ENCODE measurements at regions not wholly inside any gene's neighbourhood (a gene's known extent, or its start where the extent isn't known, plus 50 kb on each side); places are given as distances from the start of the nearest gene placed in this dataset.
"Not testable (repeated sequence)": the region's sequence is repeated elsewhere in the genome, so short reads cannot be mapped to it uniquely, and the experiment has no call there.

DNA sequence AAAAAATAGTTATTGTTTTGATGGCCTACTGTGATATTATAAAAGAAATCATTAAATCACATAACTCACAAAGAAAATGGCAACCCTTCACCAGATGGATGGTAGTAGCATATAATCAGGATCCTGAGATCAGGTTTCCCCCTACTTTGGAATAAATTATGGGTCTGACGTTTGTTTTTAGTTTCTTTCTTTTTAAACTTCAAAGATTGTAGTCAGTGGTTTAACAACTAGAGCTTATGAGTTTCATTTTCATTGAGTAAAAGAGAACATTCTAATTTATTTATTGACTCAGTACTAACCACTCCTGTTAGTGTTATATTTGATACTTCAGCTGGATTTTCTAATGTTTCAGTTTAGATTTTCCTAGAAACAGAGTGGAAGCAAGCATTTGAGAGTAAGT lies 218.0 kb upstream of the PCSK5 start:
- Histone ChIP-seq H3K4me3 (IDR thresholded peaks at IDR 0.05; ENCODE audit: insufficient read depth, low read depth, low read length) (no peak overlapping the region), H3K27me3 (ENCODE audit: insufficient read depth, low read depth) (no peaks in the 10 kb centered on the region), H3K4me2 (no peak overlapping the region), H3K27ac (no peak overlapping the region), H3K9ac (no peak overlapping the region), H2AFZ (ENCODE audit: low read depth) (no peak overlapping the region), H3K4me1 (ENCODE audit: low read depth, poor library complexity, severe bottlenecking) (peaks cover 6% of the 10 kb centered on the region), H3K36me3 (ENCODE audit: insufficient read depth) (no peaks in the 10 kb centered on the region), H3K79me2 (ENCODE audit: insufficient read depth, low read depth) (no peaks in the 10 kb centered on the region), H4K20me1 (ENCODE audit: insufficient read depth) (no peaks in the 10 kb centered on the region)
- TF ChIP-seq, protein P1, sequence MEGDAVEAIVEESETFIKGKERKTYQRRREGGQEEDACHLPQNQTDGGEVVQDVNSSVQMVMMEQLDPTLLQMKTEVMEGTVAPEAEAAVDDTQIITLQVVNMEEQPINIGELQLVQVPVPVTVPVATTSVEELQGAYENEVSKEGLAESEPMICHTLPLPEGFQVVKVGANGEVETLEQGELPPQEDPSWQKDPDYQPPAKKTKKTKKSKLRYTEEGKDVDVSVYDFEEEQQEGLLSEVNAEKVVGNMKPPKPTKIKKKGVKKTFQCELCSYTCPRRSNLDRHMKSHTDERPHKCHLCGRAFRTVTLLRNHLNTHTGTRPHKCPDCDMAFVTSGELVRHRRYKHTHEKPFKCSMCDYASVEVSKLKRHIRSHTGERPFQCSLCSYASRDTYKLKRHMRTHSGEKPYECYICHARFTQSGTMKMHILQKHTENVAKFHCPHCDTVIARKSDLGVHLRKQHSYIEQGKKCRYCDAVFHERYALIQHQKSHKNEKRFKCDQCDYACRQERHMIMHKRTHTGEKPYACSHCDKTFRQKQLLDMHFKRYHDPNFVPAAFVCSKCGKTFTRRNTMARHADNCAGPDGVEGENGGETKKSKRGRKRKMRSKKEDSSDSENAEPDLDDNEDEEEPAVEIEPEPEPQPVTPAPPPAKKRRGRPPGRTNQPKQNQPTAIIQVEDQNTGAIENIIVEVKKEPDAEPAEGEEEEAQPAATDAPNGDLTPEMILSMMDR (conservative IDR thresholded peaks at IDR 0.05; ENCODE audit: low read depth, low read length): no peak

DNA sequence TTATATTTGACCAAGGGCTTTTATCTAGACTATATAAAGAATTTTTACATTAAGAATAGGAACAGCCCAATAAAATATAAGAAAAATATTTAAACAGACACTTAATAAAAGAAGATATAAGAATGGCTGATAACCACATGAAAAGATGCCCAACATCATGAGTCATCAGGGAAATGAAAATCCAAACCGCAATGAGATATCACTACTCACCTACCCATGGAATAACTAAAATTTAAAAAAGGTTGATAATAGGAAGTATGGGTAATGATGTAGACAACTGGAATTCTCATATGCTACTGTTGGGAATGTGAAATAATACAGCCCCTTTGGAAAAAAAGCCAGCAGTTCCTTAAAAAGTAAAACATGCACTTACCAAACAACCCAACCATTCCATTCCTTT lies 206.9 kb upstream of the PCSK5 start:
- Histone ChIP-seq H3K79me2 (ENCODE audit: insufficient read depth, low read depth) (no peaks in the 10 kb centered on the region), H3K27me3 (ENCODE audit: insufficient read depth, low read depth) (no peaks in the 10 kb centered on the region), H2AFZ (ENCODE audit: low read depth) (no peak overlapping the region), H3K4me3 (IDR thresholded peaks at IDR 0.05; ENCODE audit: insufficient read depth, low read depth, low read length) (no peak overlapping the region), H4K20me1 (ENCODE audit: insufficient read depth) (no peaks in the 10 kb centered on the region), H3K4me1 (ENCODE audit: low read depth, poor library complexity, severe bottlenecking) (no peaks in the 10 kb centered on the region), H3K4me2 (no peak overlapping the region), H3K9ac (no peak overlapping the region), H3K27ac (no peak overlapping the region), H3K36me3 (ENCODE audit: insufficient read depth) (no peaks in the 10 kb centered on the region)
- TF ChIP-seq, protein P1 (conservative IDR thresholded peaks at IDR 0.05; ENCODE audit: low read depth, low read length): no peak

DNA sequence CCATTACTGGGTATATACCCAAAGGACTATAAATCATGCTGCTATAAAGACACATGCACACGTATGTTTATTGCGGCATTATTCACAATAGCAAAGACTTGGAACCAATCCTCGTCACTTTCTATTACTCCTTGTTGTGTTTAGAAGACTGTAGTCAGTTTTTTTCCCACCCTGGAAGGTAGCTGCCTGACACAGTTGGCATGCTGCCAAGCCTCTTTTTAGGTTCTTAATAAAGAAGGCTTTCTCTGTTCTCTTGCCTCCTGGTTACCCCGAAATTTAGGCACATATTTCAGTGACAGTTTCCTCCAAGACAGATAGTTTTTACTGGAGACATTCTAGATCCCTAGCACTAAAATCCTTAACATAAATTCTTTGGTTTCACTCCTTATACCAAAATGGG lies 205.4 kb upstream of the PCSK5 start:
- no peak overlapping the region for H3K4me3 ChIP-seq (IDR thresholded peaks at IDR 0.05; ENCODE audit: insufficient read depth, low read depth, low read length)
- no peaks in the 10 kb centered on the region for H4K20me1 ChIP-seq (ENCODE audit: insufficient read depth)
- no peaks in the 10 kb centered on the region for H3K27me3 ChIP-seq (ENCODE audit: insufficient read depth, low read depth)
- H3K27ac ChIP-seq: no peak overlapping the region
- no peak overlapping the region for H3K9ac ChIP-seq
- no peaks in the 10 kb centered on the region for H3K79me2 ChIP-seq (ENCODE audit: insufficient read depth, low read depth)
- H3K36me3 ChIP-seq (ENCODE audit: insufficient read depth): no peaks in the 10 kb centered on the region
- no peak overlapping the region for H3K4me2 ChIP-seq
- H3K4me1 ChIP-seq (ENCODE audit: low read depth, poor library complexity, severe bottlenecking): no peaks in the 10 kb centered on the region
- TF ChIP-seq, protein P1 (conservative IDR thresholded peaks at IDR 0.05; ENCODE audit: low read depth, low read length): no peak
- no peak overlapping the region for H2AFZ ChIP-seq (ENCODE audit: low read depth)

DNA sequence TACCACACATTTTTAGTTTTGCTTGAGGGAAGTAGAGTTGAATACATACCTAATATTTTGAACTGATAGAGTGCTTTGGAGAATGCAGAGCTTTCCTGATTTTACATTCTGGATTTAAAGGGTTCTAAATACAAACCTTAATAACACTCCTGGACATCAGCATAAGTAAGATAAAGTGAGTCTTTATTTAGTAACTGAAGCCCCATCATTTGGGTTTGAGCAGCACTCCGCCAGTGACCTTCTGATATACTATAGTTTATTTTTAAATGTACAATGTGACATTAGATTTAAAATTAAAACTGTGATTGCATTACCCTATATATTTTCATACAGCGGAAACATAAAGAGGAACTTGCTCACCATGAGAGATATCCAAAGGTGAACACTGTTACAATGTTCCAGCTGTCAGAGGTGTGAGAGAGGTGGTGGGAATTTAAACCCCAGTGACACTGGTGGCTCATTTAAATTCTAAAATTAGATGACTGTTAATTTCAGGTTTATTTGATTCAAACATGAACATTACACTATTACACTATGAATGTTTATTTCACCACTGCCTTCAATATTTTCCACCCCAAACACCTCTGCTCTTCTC lies 203.0 kb upstream of the PCSK5 start:
- Histone ChIP-seq H3K4me2 (no peak overlapping the region), H3K27ac (no peak overlapping the region), H3K27me3 (ENCODE audit: insufficient read depth, low read depth) (no peaks in the 10 kb centered on the region)

DNA sequence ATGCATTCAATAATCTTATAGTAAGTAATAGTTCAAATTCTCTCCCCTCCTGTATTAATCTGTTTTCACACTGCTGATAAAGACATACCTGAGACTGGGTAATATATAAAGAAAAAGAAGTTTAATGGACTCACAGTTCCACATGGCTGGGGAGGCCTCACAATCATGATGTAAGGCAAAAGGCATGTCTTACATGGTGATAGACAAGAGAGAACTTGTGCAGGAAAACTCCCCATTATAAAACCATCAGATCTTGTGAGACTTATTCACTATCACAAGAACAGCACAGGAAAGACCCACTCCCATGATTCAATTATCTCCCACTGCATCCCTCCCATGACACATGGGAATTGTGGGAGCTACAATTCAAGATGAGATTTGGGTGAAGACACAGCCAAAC lies 199.9 kb upstream of the PCSK5 start:
- H3K36me3 ChIP-seq (ENCODE audit: insufficient read depth); H3K27ac ChIP-seq; H3K27me3 ChIP-seq (ENCODE audit: insufficient read depth, low read depth); H3K4me1 ChIP-seq (ENCODE audit: low read depth, poor library complexity, severe bottlenecking); H4K20me1 ChIP-seq (ENCODE audit: insufficient read depth); H3K4me3 ChIP-seq (IDR thresholded peaks at IDR 0.05; ENCODE audit: insufficient read depth, low read depth, low read length); H3K79me2 ChIP-seq (ENCODE audit: insufficient read depth, low read depth); H3K4me2 ChIP-seq; H3K9ac ChIP-seq; H2AFZ ChIP-seq (ENCODE audit: low read depth): not testable (repeated sequence)

More for the DNA sequence above, 203.0 kb upstream of the PCSK5 start:
- TF ChIP-seq, protein P1 (conservative IDR thresholded peaks at IDR 0.05; ENCODE audit: low read depth, low read length): no peak
- Histone ChIP-seq H3K36me3 (ENCODE audit: insufficient read depth) (no peaks in the 10 kb centered on the region), H4K20me1 (ENCODE audit: insufficient read depth) (no peaks in the 10 kb centered on the region), H2AFZ (ENCODE audit: low read depth) (no peak overlapping the region), H3K4me1 (ENCODE audit: low read depth, poor library complexity, severe bottlenecking) (no peaks in the 10 kb centered on the region), H3K79me2 (ENCODE audit: insufficient read depth, low read depth) (no peaks in the 10 kb centered on the region), H3K9ac (no peak overlapping the region), H3K4me3 (IDR thresholded peaks at IDR 0.05; ENCODE audit: insufficient read depth, low read depth, low read length) (no peak overlapping the region)
